ENCODE measurements at regions not wholly inside any gene's neighbourhood (a gene's known extent, or its start where the extent isn't known, plus 50 kb on each side); places are given as distances from the start of the nearest gene placed in this dataset.

- in situ Hi-C loops (cut with MboI; ENCODE audit: low sequenced_read_pairs in 4 of 4) (no loop called here), intact Hi-C loops (cut with DNase I; ENCODE audit: low total_unique reads) (no loop called here)
- Histone ChIP-seq H3K4me1 (peaks cover 31 to 39% of the 10 kb centered on the region in 2 donors), H3K27me3 (no peaks in the 10 kb centered on the region), H3K9me3 (no peaks in the 10 kb centered on the region), H3K27ac (peak overlapping the region; percentile 71 to 81 (median 80)), H3K36me3 (no peaks in the 10 kb centered on the region), H3K4me3 (no peak overlapping the region)
- peak in 2 of 5 experiments; percentile 39 to 67 for TF ChIP-seq CTCF (IDR thresholded peaks at IDR 0.05 in 4 of 5, conservative IDR thresholded peaks at IDR 0.05 in 1 of 5)
- no peak for TF ChIP-seq POLR2A (IDR thresholded peaks at IDR 0.05)
- ATAC-seq (no peak), DNase-seq (peak in 1 of 2 donors; percentile 51)
Observed at GRCh38 chr6:44062771-44063560, 64.3 kb downstream of the MRPL14 start.

- peak in 1 of 2 donors; percentile 40 for DNase-seq
- H3K9me3 ChIP-seq, result no peaks in the 10 kb centered on the region
- H3K27me3 ChIP-seq, result no peaks in the 10 kb centered on the region
- H3K4me3 ChIP-seq, result no peak overlapping the region
- H3K36me3 ChIP-seq, result no peaks in the 10 kb centered on the region
- intact Hi-C loops (cut with DNase I; ENCODE audit: low total_unique reads), result no loop called here
- TF ChIP-seq POLR2A (IDR thresholded peaks at IDR 0.05) (no peak), CTCF (IDR thresholded peaks at IDR 0.05 in 4 of 5, conservative IDR thresholded peaks at IDR 0.05 in 1 of 5) (no peak)
- in situ Hi-C loops (cut with MboI; ENCODE audit: low sequenced_read_pairs in 4 of 4), result no loop called here
- peaks cover 31 to 44% of the 10 kb centered on the region in 2 donors for H3K4me1 ChIP-seq
- no peak for ATAC-seq
- H3K27ac ChIP-seq, result peak overlapping the region; percentile 71 to 81 (median 80)
Observed at GRCh38 chr6:44062105-44062770, 65.0 kb downstream of the MRPL14 start.

GRCh38 chr6:44061375-44062104 lies 65.7 kb downstream of the MRPL14 start:
- Histone ChIP-seq H3K36me3 (no peaks in the 10 kb centered on the region), H3K4me1 (peaks cover 31 to 44% of the 10 kb centered on the region in 2 donors), H3K27me3 (no peaks in the 10 kb centered on the region), H3K9me3 (no peaks in the 10 kb centered on the region), H3K4me3 (no peak overlapping the region), H3K27ac (peak overlapping the region; percentile 71 to 81 (median 80))
- no peak for DNase-seq
- in situ Hi-C loops (cut with MboI; ENCODE audit: low sequenced_read_pairs in 4 of 4), result no loop called here
- intact Hi-C loops (cut with DNase I; ENCODE audit: low total_unique reads), result no loop called here
- peak in 1 of 2 donors; percentile 17 for ATAC-seq
- no peak for TF ChIP-seq POLR2A (IDR thresholded peaks at IDR 0.05)
- no peak for TF ChIP-seq CTCF (IDR thresholded peaks at IDR 0.05 in 4 of 5, conservative IDR thresholded peaks at IDR 0.05 in 1 of 5)

- Histone ChIP-seq H3K4me3 (no peak overlapping the region), H3K9me3 (no peaks in the 10 kb centered on the region), H3K4me1 (peaks cover 31 to 44% of the 10 kb centered on the region in 2 donors), H3K36me3 (no peaks in the 10 kb centered on the region), H3K27ac (peak overlapping the region; percentile 71 to 81 (median 80)), H3K27me3 (no peaks in the 10 kb centered on the region)
- in situ Hi-C loops (cut with MboI; ENCODE audit: low sequenced_read_pairs in 4 of 4), result no loop called here
- peak; percentile 49 to 66 for DNase-seq
- peak; percentile 55 to 70 for ATAC-seq
- TF ChIP-seq POLR2A (IDR thresholded peaks at IDR 0.05), result peak in 1 of 2 donors; percentile 14
- TF ChIP-seq CTCF (IDR thresholded peaks at IDR 0.05 in 4 of 5, conservative IDR thresholded peaks at IDR 0.05 in 1 of 5), result no peak
- intact Hi-C loops (cut with DNase I; ENCODE audit: low total_unique reads), result no loop called here
Observed at GRCh38 chr6:44060612-44061374, 66.5 kb downstream of the MRPL14 start.
